GM12878 (cell line): ENCODE measurements at regions not wholly inside any gene's neighbourhood (a gene's known extent, or its start where the extent isn't known, plus 50 kb on each side); places are given as distances from the start of the nearest gene placed in this dataset.

Experiments used
- ATAC-seq: fragments of 200-7000 bp; cut with Tn5 transposase; 3 replicates; pipeline ENCODE4 v1.9.1; 2020; ENCODE audit warnings: mild to moderate bottlenecking, moderate library complexity
- BruUV-seq: library from RNA; stranded (reverse); fragments of 400-500 nt; replicated peaks from 2 replicates; lab custom pipeline; 2021; lab: Mats Ljungman, UMichigan
- CTCF ChIA-PET: fragments of 300-600 bp; sonication (Branson Sonifier 250); formaldehyde crosslinking; extraction: SDS; loops from one replicate; lab custom pipeline; 2021; ENCODE audit warnings: inconsistent platforms; lab: Yijun Ruan, JAX
- POLR2A ChIA-PET: fragments of 350-600 bp; formaldehyde crosslinking; extraction: SDS; loops from one replicate; lab custom pipeline; 2021; ENCODE audit warnings: inconsistent platforms; lab: Charles Lee
- RAD21 ChIA-PET: fragments of 300-600 bp; sonication (Branson Sonifier 250); formaldehyde crosslinking; loops from one replicate; lab custom pipeline; 2023; ENCODE audit warnings: antibody characterized with exemption; ENCODE audit not compliant: unreplicated experiment; lab: Charles Lee
- SMC1A ChIA-PET: fragments of 300-600 bp; sonication (Branson Sonifier 250); formaldehyde crosslinking; loops from one replicate; lab custom pipeline; 2023; ENCODE audit not compliant: unreplicated experiment, uncharacterized antibody; lab: Charles Lee
- DNase-seq: peaks from one replicate; pipeline ENCODE4 v3.0.0-alpha.2; 2011; ENCODE audit warnings: low read depth, low spot score
- FAIRE-seq: peaks from 3 replicates; lab custom pipeline; 2011; peaks lifted over from hg19 to GRCh38; lab: Jason Lieb, UNC
- H2AFZ ChIP-seq: 2 replicates; pipeline ENCODE4 v1.6.0; 2011; ENCODE audit warnings: low read depth, low read length, control low read depth; ENCODE audit not compliant: control insufficient read depth
- H3K27ac ChIP-seq: 2 replicates; pipeline ENCODE4 v1.5.1; 2011; ENCODE audit warnings: control low read depth; ENCODE audit not compliant: control insufficient read depth, insufficient read depth
- H3K27me3 ChIP-seq, 2 experiments: replicated peaks in 1 of 2; 2 replicates each; pipeline versions ENCODE4 v1.6.0 to v1.6.1; 2011; ENCODE audit warnings: low read length in 1 of 2; ENCODE audit not compliant: control insufficient read depth in 2 of 2, insufficient read depth in 2 of 2
- H3K36me3 ChIP-seq, 2 experiments: 2 replicates each; pipeline ENCODE4 v1.5.1; 2011; ENCODE audit warnings: low read length in 1 of 2; ENCODE audit not compliant: control insufficient read depth in 2 of 2, insufficient read depth in 2 of 2
- H3K4me1 ChIP-seq: 2 replicates; pipeline ENCODE4 v1.6.1; 2011; ENCODE audit warnings: mild to moderate bottlenecking, low read length, moderate library complexity, mixed read lengths; ENCODE audit not compliant: control insufficient read depth, insufficient read depth
- H3K4me2 ChIP-seq: 2 replicates; pipeline ENCODE4 v1.6.0; 2011; ENCODE audit warnings: control low read depth; ENCODE audit not compliant: control insufficient read depth, insufficient read depth
- H3K4me3 ChIP-seq: fragments of 200-600 bp; sonication (generic); 2 replicates; pipeline ENCODE4 v1.5.1; 2016
- H3K79me2 ChIP-seq: 2 replicates; pipeline ENCODE4 v1.6.0; 2011; ENCODE audit warnings: low read length; ENCODE audit not compliant: control insufficient read depth, insufficient read depth
- H3K9ac ChIP-seq: 2 replicates; pipeline ENCODE4 v1.8.0; 2011; ENCODE audit warnings: low read length, control low read depth, mixed read lengths; ENCODE audit not compliant: control insufficient read depth, insufficient read depth
- H3K9me3 ChIP-seq: replicated peaks from 3 replicates; pipeline ENCODE4 v1.5.1; 2011; ENCODE audit warnings: mild to moderate bottlenecking, low read length; ENCODE audit not compliant: control insufficient read depth, insufficient read depth
- H4K20me1 ChIP-seq: 2 replicates; pipeline ENCODE4 v1.6.0; 2011; ENCODE audit not compliant: control insufficient read depth, insufficient read depth
- CREB1 ChIP-seq: IDR thresholded peaks from 2 replicates; pipeline ENCODE4 v1.6.1; 2012; ENCODE audit warnings: low read depth, mild to moderate bottlenecking, inconsistent platforms
- CREM ChIP-seq: IDR thresholded peaks from 2 replicates; pipeline ENCODE4 v1.6.1; 2014; ENCODE audit warnings: antibody characterized with exemption, low read depth
- DPF2 ChIP-seq: fragments of 450-650 bp; IDR thresholded peaks from 2 replicates; pipeline ENCODE4 v1.6.1; 2017; ENCODE audit warnings: mild to moderate bottlenecking
- EP300 ChIP-seq, 2 experiments: fragments of 150-350 bp in 1 of 2; IDR thresholded peaks; 2 replicates each; pipeline ENCODE4 v1.6.1; 2011 to 2012; ENCODE audit warnings: low read depth in 2 of 2, low read length in 2 of 2, borderline replicate concordance in 1 of 2, improper control_type of control experiment in 1 of 2, inconsistent platforms in 1 of 2; ENCODE audit not compliant: control insufficient read depth in 1 of 2
- ESRRA ChIP-seq: IDR thresholded peaks from 2 replicates; pipeline ENCODE4 v1.6.1; 2012; ENCODE audit warnings: mild to moderate bottlenecking, low read length, improper control_type of control experiment
- IRF5 ChIP-seq: fragments of 450-650 bp; IDR thresholded peaks from 2 replicates; pipeline ENCODE4 v1.6.1; 2017; ENCODE audit warnings: borderline replicate concordance
- JUNB ChIP-seq: IDR thresholded peaks from 2 replicates; pipeline ENCODE4 v1.6.1; 2016; ENCODE audit warnings: antibody characterized with exemption, mild to moderate bottlenecking
- KAT2A ChIP-seq: conservative IDR thresholded peaks from 2 replicates; pipeline ENCODE4 v1.6.1; 2011; ENCODE audit warnings: low read depth, low read length; ENCODE audit not compliant: control insufficient read depth
- KDM1A ChIP-seq: fragments of 200-600 bp; sonication (generic); IDR thresholded peaks from 2 replicates; pipeline ENCODE4 v1.6.1; 2016; ENCODE audit warnings: borderline replicate concordance
- NRF1 ChIP-seq: conservative IDR thresholded peaks from 2 replicates; pipeline ENCODE4 v1.6.1; 2011; ENCODE audit warnings: mild to moderate bottlenecking, low read depth, low read length, improper control_type of control experiment
- PML ChIP-seq: IDR thresholded peaks from 2 replicates; pipeline ENCODE4 v1.6.1; 2012; ENCODE audit warnings: low read length, inconsistent platforms
- POLR2AphosphoS5 ChIP-seq: IDR thresholded peaks from 2 replicates; pipeline ENCODE4 v1.6.1; 2011; ENCODE audit warnings: mild to moderate bottlenecking, low read length, inconsistent platforms
- SIX5 ChIP-seq: IDR thresholded peaks from 2 replicates; pipeline ENCODE4 v1.6.1; 2011; ENCODE audit warnings: mild to moderate bottlenecking, low read depth, low read length, moderate library complexity; ENCODE audit not compliant: severe bottlenecking
- SPI1 ChIP-seq: IDR thresholded peaks from 2 replicates; pipeline ENCODE4 v1.6.1; 2011; ENCODE audit warnings: low read depth, mild to moderate bottlenecking, low read length, moderate library complexity, borderline replicate concordance; ENCODE audit not compliant: insufficient read depth
- TBL1XR1 ChIP-seq: IDR thresholded peaks from 2 replicates; pipeline ENCODE4 v1.6.1; 2012; ENCODE audit warnings: low read depth, low read length, improper control_type of control experiment
- TCF7 ChIP-seq: IDR thresholded peaks from 2 replicates; pipeline ENCODE4 v1.6.1; 2014; ENCODE audit warnings: antibody characterized with exemption, borderline replicate concordance
- ZNF592 ChIP-seq: fragments of 450-650 bp; IDR thresholded peaks from 2 replicates; pipeline ENCODE4 v1.6.1; 2017; ENCODE audit warnings: mild to moderate bottlenecking, moderate library complexity
- WGBS: methylation state at CpG from one replicate; pipeline ENCODE4 v1.1.6; 2016; ENCODE audit warnings: low lambda C conversion rate; ENCODE audit not compliant: insufficient replicate concordance, insufficient coverage; ENCODE audit errors: missing lambda C conversion rate; 5-methylcytosine and 5-hydroxymethylcytosine counted together
- in situ Hi-C: fragments of 300-500 bp; cut with MboI; formaldehyde crosslinking; loops from 9 replicates; pipeline ENCODE4 v1.14.3; 2018; ENCODE audit warnings: mixed read lengths
- intact Hi-C: fragments of 100-400 bp; cut with micrococcal nuclease; formaldehyde crosslinking; loops from one replicate; pipeline ENCODE4 v1.14.2; 2022; ENCODE audit not compliant: unreplicated experiment

- no peaks in the 10 kb centered on the region for H3K4me1 ChIP-seq
- DNase-seq (no peak), FAIRE-seq (no peak), ATAC-seq (no peak)
- H3K4me2 ChIP-seq: no peak overlapping the region
- no peaks in the 10 kb centered on the region; a peak in 1 of 4 replicates for H3K27me3 ChIP-seq
- ChIA-PET RAD21 (no interaction called here), CTCF (no interaction called here), SMC1A (no interaction called here), POLR2A (no interaction called here)
- intact Hi-C loops (no loop called here), in situ Hi-C loops (no loop called here)
- no peaks in the 10 kb centered on the region for H4K20me1 ChIP-seq
- H3K27ac ChIP-seq: no peak overlapping the region
- H3K9me3 ChIP-seq: no peaks in the 10 kb centered on the region
- TF ChIP-seq NRF1 (no peak), POLR2AphosphoS5 (no peak), CREB1 (no peak), KAT2A (no peak), EP300 (IDR thresholded peaks at IDR 0.05; ENCODE audit: borderline replicate concordance in 1 of 2, control insufficient read depth in 1 of 2, low read depth in 2 of 2, low read length in 2 of 2) (no peak), ZNF592 (no peak), SPI1 (no peak), SIX5 (no peak), KDM1A (no peak), CREM (no peak), PML (no peak), TBL1XR1 (no peak), JUNB (no peak), DPF2 (no peak), IRF5 (no peak), TCF7 (no peak), ESRRA (no peak)
- H2AFZ ChIP-seq: no peak overlapping the region
- H3K9ac ChIP-seq: no peak overlapping the region
- H3K79me2 ChIP-seq: no peaks in the 10 kb centered on the region
- whole genome bisulfite sequencing: 43% methylated on average over 7 of the region's 7 CpGs
- H3K4me3 ChIP-seq: no peak overlapping the region
- no peaks in the 10 kb centered on the region for H3K36me3 ChIP-seq
- BruUV-seq: no TSS peak
Measured at GRCh38 chr7:67487316-67487715, 490.7 kb downstream of the TYW1 start.
